Lower lobe of right lung (tissue), 2 donors: ENCODE measurements at regions not wholly inside any gene's neighbourhood (a gene's known extent, or its start where the extent isn't known, plus 50 kb on each side); places are given as distances from the start of the nearest gene placed in this dataset.

Experiments
- ATAC-seq, 2 donors: fragments of 200-7000 bp; cut with Tn5 transposase; one replicate each; pipeline ENCODE4 v1.9.1; 2020 to 2022; ENCODE audit warnings: mild to moderate bottlenecking in 2 of 2, moderate library complexity in 2 of 2
- DNase-seq: peaks from one replicate; pipeline ENCODE4 v3.0.0-alpha.2; 2020
- H3K27ac ChIP-seq: fragments of 200-600 bp; one replicate; pipeline ENCODE4 v1.8.0; 2022
- H3K27me3 ChIP-seq: fragments of 200-600 bp; one replicate; pipeline ENCODE4 v1.8.0; 2022; ENCODE audit warnings: low read depth
- H3K36me3 ChIP-seq: fragments of 200-600 bp; one replicate; pipeline ENCODE4 v1.8.0; 2022; ENCODE audit warnings: mild to moderate bottlenecking
- H3K4me1 ChIP-seq: fragments of 200-600 bp; one replicate; pipeline ENCODE4 v1.8.0; 2022
- H3K4me3 ChIP-seq: fragments of 200-600 bp; one replicate; pipeline ENCODE4 v1.8.0; 2022; ENCODE audit warnings: mild to moderate bottlenecking
- H3K9me3 ChIP-seq: fragments of 200-600 bp; one replicate; pipeline ENCODE4 v1.8.0; 2022
- intact Hi-C: fragments of 100-400 bp; cut with DNase I; formaldehyde crosslinking; loops from one replicate; pipeline ENCODE4 v1.11.0; 2022
- TF ChIP-seq, protein P1 (sequence below): fragments of 200-600 bp; IDR thresholded peaks from one replicate; pipeline ENCODE4 v1.8.0; 2022; ENCODE audit warnings: antibody characterized with exemption, mild to moderate bottlenecking
- donor health status: DM: no; HTN: yes; CAD: no; lungs with severe emphysema.

DNA sequence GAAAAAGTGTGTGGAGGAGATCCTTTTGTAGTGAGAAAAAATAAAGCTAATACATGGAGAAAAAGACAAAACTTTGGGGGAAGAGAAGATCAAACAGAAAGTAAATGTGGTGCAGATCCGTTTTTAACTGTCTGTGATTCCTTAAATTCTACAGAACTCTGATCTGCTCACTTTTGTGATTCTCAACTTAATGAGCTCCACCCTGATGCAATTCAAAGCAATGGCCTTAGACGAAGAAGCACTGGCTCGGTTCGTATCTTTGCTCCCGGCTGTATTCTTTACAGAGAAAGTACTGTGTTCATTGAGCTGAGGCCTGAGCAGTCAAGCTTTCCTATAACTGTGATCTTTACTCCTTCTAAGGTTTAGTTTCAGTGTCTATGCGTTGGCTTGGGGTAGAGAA is 453.4 kb downstream of the DMAC1 start:
- Histone ChIP-seq H3K27me3 (no peaks in the 10 kb centered on the region), H3K4me1 (no peaks in the 10 kb centered on the region), H3K9me3 (peaks cover 9% of the 10 kb centered on the region), H3K4me3 (no peak overlapping the region), H3K36me3 (no peaks in the 10 kb centered on the region), H3K27ac (no peak overlapping the region)
- no peak for DNase-seq
- TF ChIP-seq, protein P1, sequence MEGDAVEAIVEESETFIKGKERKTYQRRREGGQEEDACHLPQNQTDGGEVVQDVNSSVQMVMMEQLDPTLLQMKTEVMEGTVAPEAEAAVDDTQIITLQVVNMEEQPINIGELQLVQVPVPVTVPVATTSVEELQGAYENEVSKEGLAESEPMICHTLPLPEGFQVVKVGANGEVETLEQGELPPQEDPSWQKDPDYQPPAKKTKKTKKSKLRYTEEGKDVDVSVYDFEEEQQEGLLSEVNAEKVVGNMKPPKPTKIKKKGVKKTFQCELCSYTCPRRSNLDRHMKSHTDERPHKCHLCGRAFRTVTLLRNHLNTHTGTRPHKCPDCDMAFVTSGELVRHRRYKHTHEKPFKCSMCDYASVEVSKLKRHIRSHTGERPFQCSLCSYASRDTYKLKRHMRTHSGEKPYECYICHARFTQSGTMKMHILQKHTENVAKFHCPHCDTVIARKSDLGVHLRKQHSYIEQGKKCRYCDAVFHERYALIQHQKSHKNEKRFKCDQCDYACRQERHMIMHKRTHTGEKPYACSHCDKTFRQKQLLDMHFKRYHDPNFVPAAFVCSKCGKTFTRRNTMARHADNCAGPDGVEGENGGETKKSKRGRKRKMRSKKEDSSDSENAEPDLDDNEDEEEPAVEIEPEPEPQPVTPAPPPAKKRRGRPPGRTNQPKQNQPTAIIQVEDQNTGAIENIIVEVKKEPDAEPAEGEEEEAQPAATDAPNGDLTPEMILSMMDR = no peak
- no peak for ATAC-seq
- intact Hi-C loops = no loop called here

DNA sequence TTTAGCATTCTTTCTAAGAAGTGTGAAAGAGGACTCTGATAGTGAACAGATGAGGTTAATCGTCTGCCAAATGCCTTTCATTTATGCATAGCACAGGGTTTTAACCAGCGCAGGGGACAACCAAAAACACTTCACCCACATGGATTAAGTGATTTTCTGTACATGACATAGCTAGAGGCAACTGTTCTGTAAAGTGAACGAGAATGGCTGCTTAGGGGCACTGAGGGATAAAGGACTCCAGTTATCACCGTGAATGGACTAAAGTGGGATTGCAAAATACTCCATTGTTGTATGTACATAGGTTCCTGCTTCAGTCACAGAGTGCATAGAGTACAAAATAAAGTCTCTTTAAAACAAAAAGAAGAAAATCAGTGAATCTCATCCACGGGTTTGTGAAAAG is 456.8 kb downstream of the DMAC1 start:
- no peaks in the 10 kb centered on the region for H3K9me3 ChIP-seq
- intact Hi-C loops = no loop called here
- no peaks in the 10 kb centered on the region for H3K36me3 ChIP-seq
- H3K27ac ChIP-seq = no peak overlapping the region
- TF ChIP-seq, protein P1 = no peak
- no peak overlapping the region for H3K4me3 ChIP-seq
- no peaks in the 10 kb centered on the region for H3K4me1 ChIP-seq
- DNase-seq = no peak
- no peaks in the 10 kb centered on the region for H3K27me3 ChIP-seq
- ATAC-seq = no peak

- no peak for ATAC-seq
- no peak overlapping the region for H3K4me3 ChIP-seq
- no peaks in the 10 kb centered on the region for H3K27me3 ChIP-seq
- TF ChIP-seq, protein P1 = no peak
- no peaks in the 10 kb centered on the region for H3K36me3 ChIP-seq
- H3K27ac ChIP-seq = no peak overlapping the region
- intact Hi-C loops = no loop called here
- no peak for DNase-seq
- no peaks in the 10 kb centered on the region for H3K4me1 ChIP-seq
- H3K9me3 ChIP-seq = no peaks in the 10 kb centered on the region
These were observed 457.3 kb downstream of the DMAC1 start for GRCh38 chr9:7342229-7342628.

GRCh38 chr9:7341571-7341970 is 458.0 kb downstream of the DMAC1 start:
- Histone ChIP-seq H3K4me3 (no peak overlapping the region), H3K36me3 (no peaks in the 10 kb centered on the region), H3K27me3 (no peaks in the 10 kb centered on the region), H3K9me3 (no peaks in the 10 kb centered on the region), H3K27ac (no peak overlapping the region), H3K4me1 (no peaks in the 10 kb centered on the region)
- ATAC-seq (no peak), DNase-seq (no peak)
- intact Hi-C loops = no loop called here
- TF ChIP-seq, protein P1 = no peak

GRCh38 chr9:7340451-7340850 is 459.1 kb downstream of the DMAC1 start:
- no peaks in the 10 kb centered on the region for H3K4me1 ChIP-seq
- H3K36me3 ChIP-seq = no peaks in the 10 kb centered on the region
- intact Hi-C loops = no loop called here
- H3K9me3 ChIP-seq = no peaks in the 10 kb centered on the region
- H3K27ac ChIP-seq = no peak overlapping the region
- no peak overlapping the region for H3K4me3 ChIP-seq
- ATAC-seq (no peak), DNase-seq (no peak)
- TF ChIP-seq, protein P1 = no peak
- H3K27me3 ChIP-seq = no peaks in the 10 kb centered on the region
